Heart left ventricle (tissue), 13 donors: ENCODE measurements at regions not wholly inside any gene's neighbourhood (a gene's known extent, or its start where the extent isn't known, plus 50 kb on each side); places are given as distances from the start of the nearest gene placed in this dataset.

Source experiments
- CTCF ChIP-seq, 12 donors: fragments of 200-600 bp; sonication (generic) in 4 of 12; IDR thresholded peaks; one replicate each; pipeline versions ENCODE4 v1.5.0 to v1.8.0; 2018 to 2022; ENCODE audit warnings: antibody characterized with exemption in 12 of 12, mild to moderate bottlenecking in 5 of 12
- POLR2A ChIP-seq, 2 donors: fragments of 450-650 bp; IDR thresholded peaks; one replicate each; pipeline ENCODE4 v1.6.1; 2017; ENCODE audit warnings: antibody characterized with exemption in 2 of 2, mild to moderate bottlenecking in 2 of 2, moderate library complexity in 2 of 2
- donor health status: ischemic (EF 13 %, LVEDD 7.1; RV severe dilation, severe dysfunction).
- donor health status: DM: no; HTN: yes; CAD: no.
- donor health status: DM: no; HTN: no; CAD: no.
- donor health status: ischemic (EF 25% LVEDD 6.9; RV normal size, moderate dysfunction).
- donor health status: ischemic (EF 25% LVEDD 5.7; RV mildly dilated, moderate dysfunction).
- donor health status: ischemic (EF 35%, LVEDD 5.7; RV mildly dilated, moderate dysfunction).
- donor health status: nonischemic (EF 11% LVEDD 7.7; RV severe dilation, severe dysfunction).
- donor health status: DM: yes; HTN: yes; CAD: no.
- donor health status: PGD.
- donor health status: ischemic (EF 29% LVEDD 5.4; RV normal size, mild dysfunction).
- donor health status: nonischemic (EF 23%, LVEDD 6.1; RV moderate dilation, normal function).

DNA sequence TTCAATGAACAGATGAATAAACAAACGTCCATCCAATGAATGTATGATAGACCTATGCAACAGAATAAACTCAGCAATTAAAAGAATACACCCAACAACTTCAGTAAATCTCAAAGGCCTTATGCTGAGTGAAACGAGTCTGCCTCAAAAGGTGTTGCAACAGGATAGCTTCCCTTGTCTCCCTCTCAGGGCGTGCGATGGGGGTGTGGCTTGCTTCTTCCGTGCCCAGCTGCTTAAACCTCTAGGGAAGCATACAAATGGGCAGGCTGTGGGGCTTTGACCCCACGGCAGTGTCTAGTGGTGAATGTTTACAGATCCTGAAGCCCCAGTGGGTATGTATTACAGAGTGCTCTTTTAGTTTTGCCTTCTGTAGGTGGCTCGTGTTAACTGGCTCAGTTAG lies 87.0 kb upstream of the CCL21 start:
- TF ChIP-seq POLR2A (IDR thresholded peaks at IDR 0.05) (no peak), CTCF (IDR thresholded peaks at IDR 0.05) (no peak)
